ENCODE measurements at regions not wholly inside any gene's neighbourhood (a gene's known extent, or its start where the extent isn't known, plus 50 kb on each side); places are given as distances from the start of the nearest gene placed in this dataset.

DNA sequence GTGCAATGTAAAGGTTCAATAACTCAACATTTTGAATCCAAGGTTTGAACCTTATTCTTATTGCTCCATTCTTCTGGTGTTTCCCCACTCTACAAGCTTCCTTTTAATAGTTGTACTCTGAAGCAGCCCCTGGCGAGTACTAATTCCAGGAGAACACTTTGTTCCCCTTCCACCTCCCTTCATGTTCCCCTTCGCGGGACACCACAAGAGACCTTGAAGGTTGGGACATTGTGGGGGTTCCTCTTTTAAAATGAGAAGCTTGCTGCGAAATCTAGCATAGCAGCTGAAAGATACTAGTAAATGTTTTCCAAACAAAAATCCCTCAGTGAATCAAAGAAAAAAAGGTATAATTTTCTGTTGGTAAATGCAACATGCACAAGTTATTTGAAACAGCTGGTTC is 626.3 kb upstream of the LRRC4C start:
- no peak overlapping the region for H3K4me3 ChIP-seq (ENCODE audit: low read length)
- no peaks in the 10 kb centered on the region for H3K27me3 ChIP-seq (replicated peaks; ENCODE audit: insufficient read depth, low read length)
- no peaks in the 10 kb centered on the region for H3K9me2 ChIP-seq (replicated peaks; ENCODE audit: insufficient read depth, low read length)

DNA sequence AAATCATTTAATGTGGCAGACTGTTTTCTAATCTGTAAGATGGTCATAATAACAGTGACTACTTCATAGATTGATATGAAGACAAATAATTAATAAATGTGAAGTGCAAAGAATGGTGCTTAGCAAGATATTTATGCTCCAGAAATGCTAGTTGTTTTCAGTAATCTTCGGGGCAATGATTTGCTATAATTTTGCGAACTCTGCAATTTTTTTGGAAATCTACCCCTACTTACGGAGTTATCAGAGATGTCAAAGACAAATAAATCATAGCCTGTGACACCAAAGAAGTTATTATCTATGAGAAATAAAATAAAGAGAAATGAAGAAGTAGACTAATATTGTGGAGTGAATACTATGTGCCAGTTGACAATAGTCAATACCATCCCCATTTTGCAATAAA is 634.1 kb upstream of the LRRC4C start:
- DNase-seq = no peak
- TF ChIP-seq EZH2phosphoT487 (IDR thresholded peaks at IDR 0.05; ENCODE audit: low read length) (no peak), EZH2 (optimal IDR thresholded peaks at IDR 0.05; ENCODE audit: low read depth, low read length) (no peak)
- TF ChIP-seq, protein P1, sequence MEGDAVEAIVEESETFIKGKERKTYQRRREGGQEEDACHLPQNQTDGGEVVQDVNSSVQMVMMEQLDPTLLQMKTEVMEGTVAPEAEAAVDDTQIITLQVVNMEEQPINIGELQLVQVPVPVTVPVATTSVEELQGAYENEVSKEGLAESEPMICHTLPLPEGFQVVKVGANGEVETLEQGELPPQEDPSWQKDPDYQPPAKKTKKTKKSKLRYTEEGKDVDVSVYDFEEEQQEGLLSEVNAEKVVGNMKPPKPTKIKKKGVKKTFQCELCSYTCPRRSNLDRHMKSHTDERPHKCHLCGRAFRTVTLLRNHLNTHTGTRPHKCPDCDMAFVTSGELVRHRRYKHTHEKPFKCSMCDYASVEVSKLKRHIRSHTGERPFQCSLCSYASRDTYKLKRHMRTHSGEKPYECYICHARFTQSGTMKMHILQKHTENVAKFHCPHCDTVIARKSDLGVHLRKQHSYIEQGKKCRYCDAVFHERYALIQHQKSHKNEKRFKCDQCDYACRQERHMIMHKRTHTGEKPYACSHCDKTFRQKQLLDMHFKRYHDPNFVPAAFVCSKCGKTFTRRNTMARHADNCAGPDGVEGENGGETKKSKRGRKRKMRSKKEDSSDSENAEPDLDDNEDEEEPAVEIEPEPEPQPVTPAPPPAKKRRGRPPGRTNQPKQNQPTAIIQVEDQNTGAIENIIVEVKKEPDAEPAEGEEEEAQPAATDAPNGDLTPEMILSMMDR (IDR thresholded peaks at IDR 0.05; ENCODE audit: low read length) = no peak
- H4K20me1 ChIP-seq (ENCODE audit: insufficient read depth, low read length) = no peaks in the 10 kb centered on the region

More for the DNA sequence above, 626.3 kb upstream of the LRRC4C start:
- Histone ChIP-seq H3K79me2 (ENCODE audit: low read length) (no peaks in the 10 kb centered on the region), H3K36me3 (replicated peaks; ENCODE audit: insufficient read depth, low read length) (no peaks in the 10 kb centered on the region), H3K9me3 (replicated peaks; ENCODE audit: insufficient read depth, low read length) (no peaks in the 10 kb centered on the region), H3K9ac (ENCODE audit: low read length) (no peak overlapping the region), H3K4me1 (ENCODE audit: low read length) (no peaks in the 10 kb centered on the region), H3K27ac (ENCODE audit: low read length) (no peak overlapping the region), H2AFZ (ENCODE audit: low read length) (no peak overlapping the region), H3K4me2 (ENCODE audit: low read depth, low read length) (no peak overlapping the region), H3F3A (ENCODE audit: insufficient read depth, low read length) (no peaks in the 10 kb centered on the region), H4K20me1 (ENCODE audit: insufficient read depth, low read length) (no peaks in the 10 kb centered on the region)
- DNase-seq = no peak
- TF ChIP-seq EZH2phosphoT487 (IDR thresholded peaks at IDR 0.05; ENCODE audit: low read length) (no peak), EZH2 (optimal IDR thresholded peaks at IDR 0.05; ENCODE audit: low read depth, low read length) (no peak)
- TF ChIP-seq, protein P1 (IDR thresholded peaks at IDR 0.05; ENCODE audit: low read length) = no peak

DNA sequence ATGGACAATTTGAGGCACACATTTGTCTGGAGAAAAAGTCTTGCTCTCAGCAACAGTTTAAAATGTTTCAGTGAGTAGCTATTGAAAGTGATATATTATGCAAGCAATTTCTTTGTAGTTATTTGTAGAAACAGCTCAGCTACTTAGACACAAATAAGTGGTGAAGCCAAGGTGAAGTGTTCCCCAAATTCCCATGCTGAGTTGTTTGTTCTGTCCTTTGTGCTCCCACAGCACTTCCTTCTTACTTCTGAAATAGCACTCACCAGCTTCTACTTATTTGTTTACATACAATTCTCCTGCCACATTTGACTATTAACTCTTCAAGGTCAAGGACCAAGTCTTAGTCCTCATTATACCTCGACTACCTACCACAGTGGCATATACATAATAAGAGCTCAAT is 638.6 kb upstream of the LRRC4C start:
- no peak for DNase-seq
- Histone ChIP-seq H3K27ac (ENCODE audit: low read length) (no peak overlapping the region), H3K36me3 (replicated peaks; ENCODE audit: insufficient read depth, low read length) (no peaks in the 10 kb centered on the region), H3K9ac (ENCODE audit: low read length) (no peak overlapping the region), H3K4me3 (ENCODE audit: low read length) (no peak overlapping the region), H3K27me3 (replicated peaks; ENCODE audit: insufficient read depth, low read length) (no peaks in the 10 kb centered on the region), H4K20me1 (ENCODE audit: insufficient read depth, low read length) (no peaks in the 10 kb centered on the region), H3F3A (ENCODE audit: insufficient read depth, low read length) (no peaks in the 10 kb centered on the region), H2AFZ (ENCODE audit: low read length) (no peak overlapping the region), H3K4me1 (ENCODE audit: low read length) (no peaks in the 10 kb centered on the region), H3K9me2 (replicated peaks; ENCODE audit: insufficient read depth, low read length) (no peaks in the 10 kb centered on the region), H3K79me2 (ENCODE audit: low read length) (no peaks in the 10 kb centered on the region), H3K4me2 (ENCODE audit: low read depth, low read length) (no peak overlapping the region), H3K9me3 (replicated peaks; ENCODE audit: insufficient read depth, low read length) (no peaks in the 10 kb centered on the region)
- TF ChIP-seq EZH2 (optimal IDR thresholded peaks at IDR 0.05; ENCODE audit: low read depth, low read length) (no peak), EZH2phosphoT487 (IDR thresholded peaks at IDR 0.05; ENCODE audit: low read length) (no peak)
- TF ChIP-seq, protein P1 (IDR thresholded peaks at IDR 0.05; ENCODE audit: low read length) = no peak

More for the DNA sequence above, 634.1 kb upstream of the LRRC4C start:
- Histone ChIP-seq H3K9me2 (replicated peaks; ENCODE audit: insufficient read depth, low read length) (no peaks in the 10 kb centered on the region), H3K27me3 (replicated peaks; ENCODE audit: insufficient read depth, low read length) (no peaks in the 10 kb centered on the region), H3K4me2 (ENCODE audit: low read depth, low read length) (no peak overlapping the region), H3K4me1 (ENCODE audit: low read length) (no peaks in the 10 kb centered on the region), H2AFZ (ENCODE audit: low read length) (no peak overlapping the region), H3K9ac (ENCODE audit: low read length) (no peak overlapping the region), H3K4me3 (ENCODE audit: low read length) (no peak overlapping the region), H3K27ac (ENCODE audit: low read length) (no peak overlapping the region), H3F3A (ENCODE audit: insufficient read depth, low read length) (no peaks in the 10 kb centered on the region), H3K79me2 (ENCODE audit: low read length) (no peaks in the 10 kb centered on the region), H3K9me3 (replicated peaks; ENCODE audit: insufficient read depth, low read length) (no peaks in the 10 kb centered on the region), H3K36me3 (replicated peaks; ENCODE audit: insufficient read depth, low read length) (no peaks in the 10 kb centered on the region)

Measured in MM.1S (cell line).